HG03469 (cell line): ENCODE measurements at regions not wholly inside any gene's neighbourhood (a gene's known extent, or its start where the extent isn't known, plus 50 kb on each side); places are given as distances from the start of the nearest gene placed in this dataset.
A peak's percentile ranks its signal among the peaks of the same experiment; 100 is the strongest.
"Not testable (repeated sequence)": the region's sequence is repeated elsewhere in the genome, so short reads cannot be mapped to it uniquely, and the experiment has no call there.

ENCODE experiments used
- ATAC-seq: cut with Tn5 transposase; IDR thresholded peaks from one replicate; pipeline ENCODE4 v1.9.1; 2021; ENCODE audit warnings: mild to moderate bottlenecking, moderate library complexity, moderate number of reproducible peaks; ENCODE audit not compliant: unreplicated experiment

- no peak for ATAC-seq
These were observed 539.9 kb downstream of the ZNF608 start for GRCh38 chr5:124206540-124206939.

DNA sequence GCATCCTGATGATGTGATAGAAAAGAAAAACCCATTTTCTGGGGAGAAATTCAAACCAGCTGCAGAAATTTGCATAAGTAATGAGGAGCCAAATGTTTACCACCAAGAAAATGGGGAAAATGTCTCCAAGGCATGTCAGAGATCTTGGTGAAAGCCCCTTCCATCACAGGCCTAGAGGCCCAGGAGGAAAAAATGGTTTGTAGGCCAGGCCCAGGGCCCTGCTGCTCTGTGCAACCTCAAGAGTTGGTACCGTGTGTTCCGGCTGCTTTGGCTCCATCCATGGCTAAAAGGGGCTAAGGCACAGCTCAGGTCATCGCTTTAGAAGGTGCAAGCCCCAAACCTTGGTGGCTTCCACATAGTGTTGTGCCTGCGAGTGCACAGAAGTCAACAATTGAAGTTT lies 543.1 kb downstream of the ZNF608 start:
- ATAC-seq: no peak

GRCh38 chr5:124200381-124200780 lies 546.1 kb downstream of the ZNF608 start:
- no peak for ATAC-seq

GRCh38 chr5:124199893-124200292 lies 546.5 kb downstream of the ZNF608 start:
- ATAC-seq: no peak

GRCh38 chr5:124195411-124195810 lies 551.0 kb downstream of the ZNF608 start:
- no peak for ATAC-seq

DNA sequence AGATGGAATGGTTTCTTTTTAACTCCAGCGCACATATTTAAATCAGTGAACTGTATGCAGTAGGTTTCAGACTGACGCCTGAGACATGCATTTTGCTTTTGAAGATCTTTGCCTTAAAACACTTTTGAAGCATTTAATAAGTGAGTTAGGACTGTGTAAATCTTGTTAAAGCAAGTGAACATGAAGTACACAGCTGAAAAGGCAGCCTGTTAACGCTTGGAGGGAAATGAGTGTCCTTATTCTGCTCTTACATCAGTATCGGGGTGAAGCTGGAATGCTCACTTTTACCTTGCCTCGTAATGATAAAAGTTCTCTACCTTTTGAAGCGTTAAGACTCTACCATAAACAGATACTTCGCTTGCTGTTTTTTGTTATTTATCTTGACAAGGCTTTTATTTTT lies 552.2 kb downstream of the ZNF608 start:
- no peak for ATAC-seq

DNA sequence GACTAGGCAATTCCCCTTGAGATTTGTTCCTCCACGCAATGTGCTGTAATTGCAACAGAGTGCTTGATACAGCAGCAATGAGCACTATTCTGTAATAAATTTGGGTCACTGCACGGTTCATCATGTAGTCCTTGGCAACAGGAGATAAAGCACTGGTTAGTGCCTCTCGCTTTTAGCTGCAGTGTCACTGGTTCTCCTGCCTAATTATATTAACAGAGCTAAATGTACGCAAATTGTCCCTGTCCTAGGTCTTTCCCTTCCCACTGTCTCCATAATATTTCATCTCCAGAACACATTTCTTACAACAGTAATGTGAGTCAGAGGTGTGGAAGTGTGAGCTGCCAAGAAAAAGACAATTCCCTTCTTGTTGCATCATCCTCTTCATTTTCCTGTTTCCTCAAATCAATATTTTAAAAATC lies 553.1 kb downstream of the ZNF608 start:
- no peak for ATAC-seq

GRCh38 chr5:124192716-124193115 lies 553.7 kb downstream of the ZNF608 start:
- no peak for ATAC-seq

- ATAC-seq: no peak
These were observed 560.7 kb downstream of the ZNF608 start for GRCh38 chr5:124185716-124186115.

- ATAC-seq: peak; percentile 70
These were observed 564.3 kb downstream of the ZNF608 start for GRCh38 chr5:124182133-124182532.

GRCh38 chr5:124180875-124181461 lies 565.5 kb downstream of the ZNF608 start:
- no peak for ATAC-seq

DNA sequence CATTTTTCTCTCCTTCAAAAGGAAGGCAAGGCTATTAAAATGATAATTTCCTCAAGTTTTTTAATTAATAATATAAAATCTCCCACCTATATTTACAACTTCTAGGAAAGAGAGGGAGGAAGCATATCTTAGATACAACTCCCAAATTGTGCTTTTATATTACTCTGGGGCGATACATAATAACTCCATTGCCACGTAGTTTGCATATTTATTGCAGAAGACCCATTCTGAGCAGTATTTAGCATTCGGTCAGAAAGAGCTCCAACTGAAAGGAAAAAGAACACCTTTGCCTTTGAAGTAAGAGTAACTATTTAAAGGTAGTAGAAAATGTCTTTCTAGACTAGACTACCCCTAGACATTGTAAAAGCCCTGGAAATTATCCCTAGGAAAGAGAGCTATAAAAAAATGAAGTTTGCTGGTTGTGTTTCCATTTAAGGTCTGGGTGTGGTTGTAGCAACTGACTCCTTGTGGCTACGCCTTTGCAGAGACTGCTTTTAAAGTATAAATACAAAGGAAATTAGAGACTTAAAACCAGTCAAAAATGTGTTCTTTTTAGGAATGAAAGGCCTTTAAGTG lies 566.1 kb downstream of the ZNF608 start:
- ATAC-seq: no peak

GRCh38 chr5:124179819-124180218 lies 566.6 kb downstream of the ZNF608 start:
- no peak for ATAC-seq

- ATAC-seq: no peak
These were observed 568.4 kb downstream of the ZNF608 start for GRCh38 chr5:124178050-124178449.

DNA sequence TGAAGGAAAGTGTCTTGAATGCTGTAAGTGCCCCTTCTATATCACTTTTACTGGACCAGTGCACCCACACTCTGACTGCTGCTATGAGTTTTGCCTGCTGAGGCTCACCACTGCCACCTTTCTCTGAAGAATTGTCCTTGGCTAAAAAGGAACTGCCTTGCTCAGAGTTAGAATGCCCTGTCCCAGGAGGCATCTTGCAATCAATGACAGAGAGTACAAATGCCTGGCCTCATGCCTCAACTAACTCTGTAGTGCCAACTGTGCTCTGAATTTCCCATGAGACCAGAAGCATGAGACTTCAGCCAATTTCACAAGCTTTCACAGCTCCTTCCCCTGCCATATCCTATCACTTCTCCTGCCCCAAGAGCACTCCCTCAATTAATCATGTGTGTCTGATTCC lies 569.7 kb downstream of the ZNF608 start:
- ATAC-seq: no peak

DNA sequence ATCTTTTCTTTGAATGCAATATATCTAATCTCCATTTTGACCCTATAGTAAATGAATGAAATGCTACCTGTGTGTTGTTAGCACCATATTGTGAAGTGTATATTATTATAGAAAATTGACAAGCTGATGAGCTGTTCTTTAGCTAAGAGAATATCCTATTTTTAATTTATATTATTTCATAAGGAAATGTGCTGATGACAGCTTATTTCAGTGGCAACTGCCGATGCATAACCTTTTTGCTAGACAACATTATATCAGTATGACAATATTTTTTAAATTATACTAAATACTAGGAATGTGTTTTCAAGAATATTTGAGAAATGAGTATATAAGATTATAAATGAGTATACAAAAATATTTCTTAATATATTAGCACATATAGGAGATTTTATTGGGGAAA lies 573.1 kb downstream of the ZNF608 start:
- ATAC-seq: no peak

GRCh38 chr5:124172389-124173003 lies 573.9 kb downstream of the ZNF608 start:
- no peak for ATAC-seq

- ATAC-seq: not testable (repeated sequence)
These were observed 578.3 kb downstream of the ZNF608 start for GRCh38 chr5:124168093-124168492.

GRCh38 chr5:124162767-124163532 lies 583.5 kb downstream of the ZNF608 start:
- ATAC-seq: no peak

DNA sequence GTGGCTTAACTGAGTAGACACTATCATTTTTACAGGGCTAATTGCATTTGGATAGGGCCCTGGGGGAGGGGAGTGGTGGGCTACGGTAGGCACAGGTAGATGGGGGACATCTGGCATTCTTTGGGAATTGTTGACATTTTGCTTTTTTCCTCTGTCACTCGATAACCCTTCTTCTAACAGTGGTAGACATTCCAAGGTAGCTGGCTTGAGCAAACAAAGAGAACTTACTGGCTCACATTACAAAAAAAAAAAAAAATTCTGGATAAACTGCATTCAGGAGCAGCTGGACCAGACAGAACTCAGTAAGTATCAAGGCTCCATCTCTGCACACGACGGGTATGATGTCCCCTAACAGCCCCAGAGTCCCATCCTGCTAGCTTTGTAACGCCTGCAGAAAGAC lies 585.2 kb downstream of the ZNF608 start:
- ATAC-seq: no peak

DNA sequence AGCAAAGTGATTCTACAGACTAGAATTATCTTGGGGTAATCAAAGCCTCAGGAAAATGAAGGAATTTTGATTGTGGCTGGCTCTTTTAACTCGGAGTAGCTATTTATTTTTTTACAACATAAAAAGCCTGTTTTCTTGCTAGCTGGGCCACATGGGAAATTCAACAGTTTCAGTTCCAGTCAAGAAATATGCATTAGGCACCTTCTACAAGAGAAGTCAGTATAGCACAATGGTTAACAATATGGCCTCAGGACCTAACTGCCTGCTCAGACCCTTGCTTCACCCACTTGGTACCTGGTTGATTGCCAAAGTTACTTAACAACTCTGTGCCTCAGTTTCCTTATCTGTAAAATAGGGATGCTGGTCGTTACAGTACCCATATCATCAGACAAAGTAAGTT lies 586.2 kb downstream of the ZNF608 start:
- ATAC-seq: no peak

- peak; percentile 53 for ATAC-seq
These were observed 589.1 kb downstream of the ZNF608 start for GRCh38 chr5:124157320-124157719.
